Astrocyte (in vitro differentiated cells and primary cell): ENCODE measurements at regions not wholly inside any gene's neighbourhood (a gene's known extent, or its start where the extent isn't known, plus 50 kb on each side); places are given as distances from the start of the nearest gene placed in this dataset.
"Not testable (repeated sequence)": the region's sequence is repeated elsewhere in the genome, so short reads cannot be mapped to it uniquely, and the experiment has no call there.

Experiments used
- EZH2 ChIP-seq: IDR thresholded peaks from 2 replicates; pipeline ENCODE4 v1.6.1; 2012; ENCODE audit warnings: mild to moderate bottlenecking, low read length, inconsistent platforms; ENCODE audit not compliant: insufficient read depth
- TF ChIP-seq, protein P1 (sequence below): IDR thresholded peaks from 2 replicates; pipeline ENCODE4 v1.5.1; 2011; ENCODE audit warnings: low read depth, mild to moderate bottlenecking, inconsistent platforms, low read length, moderate library complexity; ENCODE audit not compliant: insufficient read depth

GRCh38 chr18:60062831-60063230 is 163.0 kb downstream of the PMAIP1 start:
- TF ChIP-seq, protein P1, sequence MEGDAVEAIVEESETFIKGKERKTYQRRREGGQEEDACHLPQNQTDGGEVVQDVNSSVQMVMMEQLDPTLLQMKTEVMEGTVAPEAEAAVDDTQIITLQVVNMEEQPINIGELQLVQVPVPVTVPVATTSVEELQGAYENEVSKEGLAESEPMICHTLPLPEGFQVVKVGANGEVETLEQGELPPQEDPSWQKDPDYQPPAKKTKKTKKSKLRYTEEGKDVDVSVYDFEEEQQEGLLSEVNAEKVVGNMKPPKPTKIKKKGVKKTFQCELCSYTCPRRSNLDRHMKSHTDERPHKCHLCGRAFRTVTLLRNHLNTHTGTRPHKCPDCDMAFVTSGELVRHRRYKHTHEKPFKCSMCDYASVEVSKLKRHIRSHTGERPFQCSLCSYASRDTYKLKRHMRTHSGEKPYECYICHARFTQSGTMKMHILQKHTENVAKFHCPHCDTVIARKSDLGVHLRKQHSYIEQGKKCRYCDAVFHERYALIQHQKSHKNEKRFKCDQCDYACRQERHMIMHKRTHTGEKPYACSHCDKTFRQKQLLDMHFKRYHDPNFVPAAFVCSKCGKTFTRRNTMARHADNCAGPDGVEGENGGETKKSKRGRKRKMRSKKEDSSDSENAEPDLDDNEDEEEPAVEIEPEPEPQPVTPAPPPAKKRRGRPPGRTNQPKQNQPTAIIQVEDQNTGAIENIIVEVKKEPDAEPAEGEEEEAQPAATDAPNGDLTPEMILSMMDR, result not testable (repeated sequence)
- not testable (repeated sequence) for TF ChIP-seq EZH2
